Stimulated activated CD4-positive, alpha-beta T cell treated with anti-CD3 and anti-CD28 coated beads, Interleukin-2, amount 100 ng/mL, for 48 hours (primary cell): ENCODE measurements at regions not wholly inside any gene's neighbourhood (a gene's known extent, or its start where the extent isn't known, plus 50 kb on each side); places are given as distances from the start of the nearest gene placed in this dataset.

Source experiments
- DNase-seq, 2 donors: peaks; one replicate each; pipeline ENCODE4 v3.0.0-alpha.2; 2020

- DNase-seq, result no peak
Measured at GRCh38 chr4:123821861-123822260, 425.3 kb downstream of the SPRY1 start.

GRCh38 chr4:123822353-123822752, 425.8 kb downstream of the SPRY1 start:
- DNase-seq, result no peak

- no peak for DNase-seq
Measured at GRCh38 chr4:123823244-123823643, 426.6 kb downstream of the SPRY1 start.

GRCh38 chr4:123824524-123824923, 427.9 kb downstream of the SPRY1 start:
- DNase-seq, result no peak

- no peak for DNase-seq
Measured at GRCh38 chr4:123825596-123826291, 429.1 kb downstream of the SPRY1 start.

GRCh38 chr4:123826896-123827295, 430.3 kb downstream of the SPRY1 start:
- no peak for DNase-seq

- DNase-seq, result no peak
Measured at GRCh38 chr4:123827511-123827910, 430.9 kb downstream of the SPRY1 start.

GRCh38 chr4:123830930-123831329, 434.3 kb downstream of the SPRY1 start:
- DNase-seq, result no peak

- no peak for DNase-seq
Measured at GRCh38 chr4:123832173-123833026, 435.8 kb downstream of the SPRY1 start.

- no peak for DNase-seq
Measured at GRCh38 chr4:123833171-123833643, 436.6 kb downstream of the SPRY1 start.

GRCh38 chr4:123835831-123836590, 439.4 kb downstream of the SPRY1 start:
- no peak for DNase-seq

- no peak for DNase-seq
Measured at GRCh38 chr4:123836851-123837595, 440.4 kb downstream of the SPRY1 start.

GRCh38 chr4:123838474-123838873, 441.9 kb downstream of the SPRY1 start:
- DNase-seq, result no peak

- no peak for DNase-seq
Measured at GRCh38 chr4:123840197-123840596, 443.6 kb downstream of the SPRY1 start.

- DNase-seq, result no peak
Measured at GRCh38 chr4:123841447-123842121, 445.0 kb downstream of the SPRY1 start.

GRCh38 chr4:123843137-123843536, 446.5 kb downstream of the SPRY1 start:
- DNase-seq, result no peak

GRCh38 chr4:123844374-123844773, 447.8 kb downstream of the SPRY1 start:
- no peak for DNase-seq

- no peak for DNase-seq
Measured at GRCh38 chr4:123846092-123846491, 449.5 kb downstream of the SPRY1 start.

- no peak for DNase-seq
Measured at GRCh38 chr4:123846561-123846960, 450.0 kb downstream of the SPRY1 start.

- DNase-seq, result no peak
Measured at GRCh38 chr4:123848606-123849005, 452.0 kb downstream of the SPRY1 start.

GRCh38 chr4:123849495-123849894, 452.9 kb downstream of the SPRY1 start:
- no peak for DNase-seq

- no peak for DNase-seq
Measured at GRCh38 chr4:123851521-123851920, 454.9 kb downstream of the SPRY1 start.
